BJ (cell line): ENCODE measurements at regions not wholly inside any gene's neighbourhood (a gene's known extent, or its start where the extent isn't known, plus 50 kb on each side); places are given as distances from the start of the nearest gene placed in this dataset.

Experiments
- CTCF ChIA-PET: fragments of 350-600 bp; formaldehyde crosslinking; extraction: SDS; loops from one replicate; lab custom pipeline; 2021; ENCODE audit warnings: antibody characterized with exemption, inconsistent platforms; lab: Yijun Ruan, JAX
- POLR2A ChIA-PET: fragments of 300-600 bp; sonication (Branson Sonifier 250); formaldehyde crosslinking; extraction: SDS; loops from one replicate; lab custom pipeline; 2021; ENCODE audit warnings: antibody characterized with exemption; lab: Charles Lee
- DNase-seq: peaks from one replicate; pipeline ENCODE4 v3.0.0-alpha.2; 2011; ENCODE audit warnings: low read depth
- H3K27me3 ChIP-seq: 2 replicates; pipeline ENCODE4 v1.6.0; 2011; ENCODE audit warnings: low read length; ENCODE audit not compliant: control insufficient read depth, insufficient read depth
- H3K36me3 ChIP-seq: 2 replicates; pipeline ENCODE4 v1.5.1; 2011; ENCODE audit warnings: low read length; ENCODE audit not compliant: control insufficient read depth, insufficient read depth
- H3K4me3 ChIP-seq: 2 replicates; pipeline ENCODE4 v1.5.1; 2011; ENCODE audit warnings: low read depth, mild to moderate bottlenecking, control low read depth, low read length
- CTCF ChIP-seq: IDR thresholded peaks from 2 replicates; pipeline ENCODE4 v1.5.1; 2011; ENCODE audit warnings: low read depth, mild to moderate bottlenecking, control low read depth, inconsistent platforms, low read length, moderate library complexity; ENCODE audit not compliant: insufficient read depth

DNA sequence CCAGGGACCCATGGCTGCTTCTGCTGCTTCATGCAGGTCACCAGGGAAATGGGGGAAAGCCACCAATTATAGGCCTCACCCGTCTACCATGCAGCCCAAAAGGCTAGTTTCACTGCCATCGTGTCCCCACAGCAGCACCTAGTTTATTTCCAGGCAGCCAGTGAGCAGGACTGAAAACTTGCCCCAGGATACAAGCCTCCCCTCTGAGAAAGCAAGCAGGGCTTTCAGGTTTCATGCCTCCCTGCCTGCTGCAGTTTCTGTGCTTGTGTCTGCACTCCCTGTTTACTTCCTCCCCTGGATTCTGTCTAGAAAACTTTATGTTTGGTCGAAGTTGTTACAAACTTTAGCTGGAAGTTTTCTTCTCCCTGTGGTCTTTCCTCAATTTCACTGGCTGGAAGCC lies 319.1 kb downstream of the ANXA1 start:
- ChIA-PET POLR2A (no interaction called here), CTCF (no interaction called here)
- Histone ChIP-seq H3K27me3 (no peaks in the 10 kb centered on the region), H3K36me3 (no peaks in the 10 kb centered on the region), H3K4me3 (no peak overlapping the region)
- no peak for TF ChIP-seq CTCF
- no peak for DNase-seq

DNA sequence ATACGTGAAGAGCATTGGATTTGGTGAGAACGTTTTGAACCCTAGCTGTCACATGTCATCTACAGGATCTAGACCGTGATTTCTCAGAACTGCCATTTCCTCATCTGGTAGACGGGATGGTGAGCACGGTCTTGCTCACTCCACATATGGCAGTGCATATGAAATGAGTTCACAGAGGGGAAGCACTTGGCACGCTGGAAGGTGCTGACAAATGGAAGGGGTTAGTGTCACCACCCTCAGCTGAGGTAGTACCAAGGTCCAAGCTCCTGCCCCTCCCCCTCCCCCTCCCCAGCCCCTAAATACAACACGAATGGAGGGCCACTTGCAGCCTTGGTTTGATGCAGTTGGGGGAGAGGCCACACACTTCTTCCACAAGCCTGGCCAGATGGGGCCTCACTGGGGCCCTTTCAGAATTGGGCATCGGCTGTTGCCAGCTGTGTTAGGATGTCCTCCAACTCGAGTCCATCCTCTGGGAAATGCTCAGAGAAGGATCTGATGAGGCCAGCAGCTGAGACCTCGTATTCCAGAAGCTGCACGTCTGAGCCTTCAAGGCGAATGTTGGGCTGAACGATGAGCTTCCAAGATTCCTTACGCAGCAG lies 322.4 kb downstream of the ANXA1 start:
- ChIA-PET CTCF (no interaction called here), POLR2A (no interaction called here)
- H3K4me3 ChIP-seq, result no peak overlapping the region
- no peaks in the 10 kb centered on the region for H3K36me3 ChIP-seq
- DNase-seq, result no peak
- no peak for TF ChIP-seq CTCF
- H3K27me3 ChIP-seq, result no peaks in the 10 kb centered on the region

DNA sequence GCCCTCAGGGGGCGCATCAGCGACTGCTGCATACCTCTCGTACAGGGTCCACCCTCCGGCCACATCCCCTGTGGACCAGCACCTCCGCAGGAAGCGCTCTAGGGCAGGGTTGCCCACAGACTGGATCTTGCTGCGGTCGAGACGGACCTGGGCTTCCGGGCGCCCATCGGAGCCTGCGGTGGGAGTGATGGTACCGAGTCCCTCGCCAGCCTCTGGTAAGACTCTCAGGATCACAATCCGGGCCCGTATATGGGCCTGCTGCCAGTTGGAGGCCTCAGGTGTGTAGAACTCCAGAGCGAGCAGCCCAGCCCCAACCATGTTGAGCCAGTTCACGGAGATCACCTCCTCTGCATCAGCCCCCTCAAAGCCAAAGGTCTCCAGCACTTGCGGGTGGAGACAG lies 323.0 kb downstream of the ANXA1 start:
- POLR2A ChIA-PET, result no interaction called here
- H3K27me3 ChIP-seq, result no peaks in the 10 kb centered on the region
- CTCF ChIA-PET, result interaction anchor here (0.6 kb wide), 1 partner anchor 505 kb away, joined by 3 read pairs; no protein-coding TSS in a partner anchor
- DNase-seq, result no peak
- no peak for TF ChIP-seq CTCF
- no peaks in the 10 kb centered on the region for H3K36me3 ChIP-seq
- H3K4me3 ChIP-seq, result no peak overlapping the region

GRCh38 chr9:73494894-73495293 lies 343.2 kb downstream of the ANXA1 start:
- H3K27me3 ChIP-seq, result no peaks in the 10 kb centered on the region
- no peak overlapping the region for H3K4me3 ChIP-seq
- TF ChIP-seq CTCF, result no peak
- ChIA-PET POLR2A (no interaction called here), CTCF (no interaction called here)
- DNase-seq, result no peak
- H3K36me3 ChIP-seq, result no peaks in the 10 kb centered on the region

- DNase-seq, result no peak
- TF ChIP-seq CTCF, result no peak
- Histone ChIP-seq H3K4me3 (no peak overlapping the region), H3K36me3 (no peaks in the 10 kb centered on the region), H3K27me3 (no peaks in the 10 kb centered on the region)
- POLR2A ChIA-PET, result no interaction called here
- CTCF ChIA-PET, result no interaction called here
Observed at GRCh38 chr9:73497796-73498195, 346.1 kb downstream of the ANXA1 start.
